Nephron progenitor cell (in vitro differentiated cells): ENCODE measurements at regions not wholly inside any gene's neighbourhood (a gene's known extent, or its start where the extent isn't known, plus 50 kb on each side); places are given as distances from the start of the nearest gene placed in this dataset.
A peak's percentile ranks its signal among the peaks of the same experiment; 100 is the strongest.

Experiments used
- DNase-seq: peaks from one replicate; pipeline ENCODE4 v3.0.0; 2021
- H3K27ac Mint-ChIP-seq: 2 replicates; pipeline ENCODE4 v1.8.0; 2021; ENCODE audit warnings: mild to moderate bottlenecking, moderate library complexity, mixed read lengths
- H3K27me3 Mint-ChIP-seq: 2 replicates; pipeline ENCODE4 v1.8.0; 2021; ENCODE audit warnings: mild to moderate bottlenecking, low read depth, mixed read lengths; ENCODE audit not compliant: poor library complexity
- H3K36me3 Mint-ChIP-seq: 2 replicates; pipeline ENCODE4 v1.8.0; 2021; ENCODE audit warnings: low read depth, mixed read lengths
- H3K4me1 Mint-ChIP-seq: 2 replicates; pipeline ENCODE4 v1.8.0; 2021; ENCODE audit warnings: mixed read lengths
- H3K4me3 Mint-ChIP-seq: 2 replicates; pipeline ENCODE4 v1.8.0; 2021; ENCODE audit warnings: mild to moderate bottlenecking, moderate library complexity, mixed read lengths
- H3K9me3 Mint-ChIP-seq: 2 replicates; pipeline ENCODE4 v1.8.0; 2021; ENCODE audit warnings: mild to moderate bottlenecking, moderate library complexity, mixed read lengths
- CTCF ChIP-seq: fragments of 200-600 bp; sonication (generic); IDR thresholded peaks from 2 replicates; pipeline ENCODE4 v1.5.0; 2021; ENCODE audit warnings: antibody characterized with exemption

- no peak for DNase-seq
- TF ChIP-seq CTCF: no peak
- H3K4me1 Mint-ChIP-seq: no peaks in the 10 kb centered on the region
- H3K4me3 Mint-ChIP-seq: no peak overlapping the region
- H3K9me3 Mint-ChIP-seq: peaks cover 7% of the 10 kb centered on the region
- no peaks in the 10 kb centered on the region for H3K36me3 Mint-ChIP-seq
- no peaks in the 10 kb centered on the region for H3K27me3 Mint-ChIP-seq
- H3K27ac Mint-ChIP-seq: no peak overlapping the region
Measured at GRCh38 chr2:184215745-184216144, 382.6 kb upstream of the ZNF804A start.

GRCh38 chr2:184256611-184257010, 341.7 kb upstream of the ZNF804A start:
- no peaks in the 10 kb centered on the region for H3K27me3 Mint-ChIP-seq
- H3K27ac Mint-ChIP-seq: no peak overlapping the region
- no peaks in the 10 kb centered on the region for H3K4me1 Mint-ChIP-seq
- H3K9me3 Mint-ChIP-seq: no peaks in the 10 kb centered on the region
- H3K4me3 Mint-ChIP-seq: no peak overlapping the region
- no peaks in the 10 kb centered on the region for H3K36me3 Mint-ChIP-seq
- no peak for TF ChIP-seq CTCF
- DNase-seq: no peak

- H3K4me1 Mint-ChIP-seq: no peaks in the 10 kb centered on the region
- H3K27me3 Mint-ChIP-seq: no peaks in the 10 kb centered on the region
- no peak for TF ChIP-seq CTCF
- H3K36me3 Mint-ChIP-seq: no peaks in the 10 kb centered on the region
- no peak overlapping the region for H3K27ac Mint-ChIP-seq
- no peaks in the 10 kb centered on the region for H3K9me3 Mint-ChIP-seq
- no peak for DNase-seq
- H3K4me3 Mint-ChIP-seq: no peak overlapping the region
Measured at GRCh38 chr2:184261331-184261730, 337.0 kb upstream of the ZNF804A start.

- Mint-ChIP-seq H3K27ac (no peak overlapping the region), H3K4me1 (no peaks in the 10 kb centered on the region), H3K27me3 (no peaks in the 10 kb centered on the region), H3K36me3 (no peaks in the 10 kb centered on the region), H3K4me3 (no peak overlapping the region), H3K9me3 (no peaks in the 10 kb centered on the region)
- no peak for DNase-seq
- TF ChIP-seq CTCF: no peak
Measured at GRCh38 chr2:184261818-184262217, 336.5 kb upstream of the ZNF804A start.

GRCh38 chr2:184268900-184269477, 329.3 kb upstream of the ZNF804A start:
- DNase-seq: no peak
- Mint-ChIP-seq H3K4me3 (no peak overlapping the region), H3K27ac (peak overlapping the region; percentile 16), H3K27me3 (no peaks in the 10 kb centered on the region), H3K9me3 (no peaks in the 10 kb centered on the region), H3K4me1 (peaks cover 7% of the 10 kb centered on the region), H3K36me3 (no peaks in the 10 kb centered on the region)
- TF ChIP-seq CTCF: no peak

GRCh38 chr2:184270660-184271059, 327.7 kb upstream of the ZNF804A start:
- Mint-ChIP-seq H3K4me1 (peaks cover 7% of the 10 kb centered on the region), H3K27ac (no peak overlapping the region), H3K9me3 (no peaks in the 10 kb centered on the region), H3K4me3 (no peak overlapping the region), H3K27me3 (no peaks in the 10 kb centered on the region), H3K36me3 (no peaks in the 10 kb centered on the region)
- DNase-seq: no peak
- TF ChIP-seq CTCF: no peak
